Fibroblast of lung (primary cell): ENCODE measurements at regions not wholly inside any gene's neighbourhood (a gene's known extent, or its start where the extent isn't known, plus 50 kb on each side); places are given as distances from the start of the nearest gene placed in this dataset.

ENCODE experiments used
- DNase-seq, 2 donors: peaks; one replicate each; pipeline versions ENCODE4 v3.0.0 to v3.0.0-alpha.2; 2010; ENCODE audit warnings: low read depth in 2 of 2
- H2AFZ ChIP-seq: 2 replicates; pipeline ENCODE4 v1.5.1; 2012; ENCODE audit warnings: low read length, control low read depth, inconsistent platforms
- H3K27ac ChIP-seq: 2 replicates; pipeline ENCODE4 v1.5.1; 2011; ENCODE audit warnings: low read length, control low read depth; ENCODE audit not compliant: insufficient read depth
- H3K27me3 ChIP-seq: 2 replicates; pipeline ENCODE4 v1.5.1; 2011; ENCODE audit warnings: mild to moderate bottlenecking, low read length; ENCODE audit not compliant: control insufficient read depth, insufficient read depth
- H3K36me3 ChIP-seq: 2 replicates; pipeline ENCODE4 v1.5.1; 2011; ENCODE audit warnings: low read length; ENCODE audit not compliant: control insufficient read depth, insufficient read depth
- H3K4me1 ChIP-seq: 2 replicates; pipeline ENCODE4 v1.5.1; 2011; ENCODE audit warnings: low read length; ENCODE audit not compliant: control insufficient read depth, insufficient read depth; ENCODE audit errors: extremely low read depth
- H3K4me2 ChIP-seq: 2 replicates; pipeline ENCODE4 v1.5.1; 2011; ENCODE audit warnings: low read length, control low read depth; ENCODE audit not compliant: insufficient read depth; ENCODE audit errors: extremely low read depth
- H3K4me3 ChIP-seq, 4 experiments: fragments of 200-600 bp in 1 of 4; sonication (generic) in 1 of 4; replicated peaks in 1 of 4; 2 replicates each; pipeline ENCODE4 v1.5.1; 2011 to 2016; ENCODE audit warnings: low read length in 4 of 4, low read depth in 3 of 4, mild to moderate bottlenecking in 3 of 4, control low read depth in 2 of 4, inconsistent platforms in 1 of 4, mixed read lengths in 1 of 4; ENCODE audit not compliant: insufficient read depth in 1 of 4; ENCODE audit errors: control extremely low read depth in 1 of 4
- H3K79me2 ChIP-seq: 2 replicates; pipeline ENCODE4 v1.5.1; 2012; ENCODE audit warnings: mild to moderate bottlenecking, low read length, inconsistent platforms; ENCODE audit not compliant: control insufficient read depth, insufficient read depth
- H3K9ac ChIP-seq: 2 replicates; pipeline ENCODE4 v1.5.1; 2011; ENCODE audit warnings: mild to moderate bottlenecking, low read length, control low read depth; ENCODE audit not compliant: insufficient read depth
- H3K9me3 ChIP-seq: 2 replicates; pipeline ENCODE4 v1.5.1; 2012; ENCODE audit warnings: low read depth, low read length; ENCODE audit not compliant: control insufficient read depth, insufficient read depth
- H4K20me1 ChIP-seq: 2 replicates; pipeline ENCODE4 v1.5.1; 2011; ENCODE audit warnings: low read length; ENCODE audit not compliant: control insufficient read depth, insufficient read depth; ENCODE audit errors: extremely low read depth
- EZH2 ChIP-seq: IDR thresholded peaks from 2 replicates; pipeline ENCODE4 v1.5.1; 2012; ENCODE audit warnings: low read length, control low read depth, mild to moderate bottlenecking; ENCODE audit errors: missing control alignments
- TF ChIP-seq, protein P1 (sequence below), 2 donors: IDR thresholded peaks in 1 of 2; conservative IDR thresholded peaks in 1 of 2; 1 replicate in 1 of 2; 2 replicates in 1 of 2; pipeline ENCODE4 v1.5.1; 2011 to 2012; ENCODE audit warnings: low read length in 2 of 2, control low read depth in 1 of 2, inconsistent platforms in 1 of 2, low read depth in 1 of 2, mild to moderate bottlenecking in 1 of 2

DNA sequence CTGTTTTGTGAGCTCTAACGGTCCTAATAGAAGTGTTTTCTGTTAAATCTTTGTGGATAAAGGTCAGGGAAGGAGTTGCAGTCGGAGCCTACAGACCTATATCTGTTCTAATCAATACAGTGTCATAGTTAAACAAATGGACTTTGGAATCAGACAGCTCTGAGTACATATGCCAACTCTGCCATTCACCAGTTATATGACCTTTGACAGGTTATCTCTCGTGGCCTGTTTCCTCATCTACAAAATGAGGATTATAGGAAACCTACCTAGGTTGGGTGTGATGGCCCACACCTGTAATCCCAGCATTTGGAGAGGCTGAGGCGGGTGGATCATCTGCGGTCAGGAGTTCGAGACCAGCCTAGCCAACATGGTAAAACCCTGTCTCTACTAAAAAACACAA, 89.7 kb downstream of the MID1IP1 start:
- Histone ChIP-seq H3K4me1 (no peaks in the 10 kb centered on the region), H3K36me3 (no peaks in the 10 kb centered on the region), H3K4me3 (no peak overlapping the region), H2AFZ (no peak overlapping the region), H4K20me1 (no peaks in the 10 kb centered on the region), H3K4me2 (no peak overlapping the region), H3K27me3 (no peaks in the 10 kb centered on the region), H3K9ac (no peak overlapping the region), H3K79me2 (no peaks in the 10 kb centered on the region), H3K27ac (no peak overlapping the region), H3K9me3 (no peaks in the 10 kb centered on the region)
- no peak for TF ChIP-seq EZH2
- TF ChIP-seq, protein P1, sequence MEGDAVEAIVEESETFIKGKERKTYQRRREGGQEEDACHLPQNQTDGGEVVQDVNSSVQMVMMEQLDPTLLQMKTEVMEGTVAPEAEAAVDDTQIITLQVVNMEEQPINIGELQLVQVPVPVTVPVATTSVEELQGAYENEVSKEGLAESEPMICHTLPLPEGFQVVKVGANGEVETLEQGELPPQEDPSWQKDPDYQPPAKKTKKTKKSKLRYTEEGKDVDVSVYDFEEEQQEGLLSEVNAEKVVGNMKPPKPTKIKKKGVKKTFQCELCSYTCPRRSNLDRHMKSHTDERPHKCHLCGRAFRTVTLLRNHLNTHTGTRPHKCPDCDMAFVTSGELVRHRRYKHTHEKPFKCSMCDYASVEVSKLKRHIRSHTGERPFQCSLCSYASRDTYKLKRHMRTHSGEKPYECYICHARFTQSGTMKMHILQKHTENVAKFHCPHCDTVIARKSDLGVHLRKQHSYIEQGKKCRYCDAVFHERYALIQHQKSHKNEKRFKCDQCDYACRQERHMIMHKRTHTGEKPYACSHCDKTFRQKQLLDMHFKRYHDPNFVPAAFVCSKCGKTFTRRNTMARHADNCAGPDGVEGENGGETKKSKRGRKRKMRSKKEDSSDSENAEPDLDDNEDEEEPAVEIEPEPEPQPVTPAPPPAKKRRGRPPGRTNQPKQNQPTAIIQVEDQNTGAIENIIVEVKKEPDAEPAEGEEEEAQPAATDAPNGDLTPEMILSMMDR (conservative IDR thresholded peaks at IDR 0.05 in 1 of 2, IDR thresholded peaks at IDR 0.05 in 1 of 2; ENCODE audit: low read depth in 1 of 2, low read length in 2 of 2) = no peak
- no peak for DNase-seq

DNA sequence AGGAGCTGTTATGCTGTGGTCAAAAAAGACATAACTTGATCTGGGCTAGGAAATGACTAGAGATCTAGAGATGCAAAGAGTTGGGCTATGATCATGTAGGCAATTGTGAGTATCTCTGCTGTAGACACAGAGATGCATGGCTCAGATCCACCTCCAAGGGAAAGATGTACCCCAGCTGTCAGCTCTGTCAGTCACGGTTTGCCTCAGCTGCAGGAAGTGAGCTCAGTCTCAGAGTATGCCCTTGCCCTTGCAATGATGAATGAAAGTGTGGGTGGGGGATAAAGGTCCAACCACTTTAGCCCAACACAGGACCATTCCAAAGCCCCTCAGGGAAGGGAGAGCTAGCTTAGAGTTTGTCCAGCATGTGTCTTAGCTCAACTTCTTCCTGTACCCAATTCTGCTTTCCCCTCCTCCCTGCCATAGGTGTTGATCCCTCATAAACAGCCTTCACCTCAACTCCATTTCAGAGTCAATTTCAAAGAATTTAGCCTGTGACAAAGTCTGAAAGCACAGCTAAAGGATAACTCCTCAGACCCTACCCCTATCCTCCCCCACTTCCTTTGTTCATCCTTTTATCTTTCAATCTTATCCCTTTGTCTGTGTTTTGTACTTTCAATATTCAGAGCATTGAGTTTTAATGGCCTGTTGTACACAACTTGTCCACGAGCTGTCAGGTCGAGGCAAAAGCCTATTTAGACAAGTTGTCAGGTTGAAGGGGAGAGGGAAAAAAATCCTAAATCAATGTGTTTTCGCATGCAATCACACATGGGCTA, 90.6 kb downstream of the MID1IP1 start:
- H3K4me2 ChIP-seq = peak overlapping the region; percentile 37
- no peaks in the 10 kb centered on the region for H3K27me3 ChIP-seq
- H3K4me1 ChIP-seq = no peaks in the 10 kb centered on the region
- H3K9me3 ChIP-seq = no peaks in the 10 kb centered on the region
- no peak overlapping the region for H3K4me3 ChIP-seq
- no peaks in the 10 kb centered on the region for H4K20me1 ChIP-seq
- peak overlapping the region; percentile 8 for H3K27ac ChIP-seq
- H3K79me2 ChIP-seq = no peaks in the 10 kb centered on the region
- no peak overlapping the region for H3K9ac ChIP-seq
- no peak for TF ChIP-seq EZH2
- TF ChIP-seq, protein P1 (conservative IDR thresholded peaks at IDR 0.05 in 1 of 2, IDR thresholded peaks at IDR 0.05 in 1 of 2; ENCODE audit: low read depth in 1 of 2, low read length in 2 of 2) = no peak
- H3K36me3 ChIP-seq = no peaks in the 10 kb centered on the region
- peak overlapping the region; percentile 8 for H2AFZ ChIP-seq
- DNase-seq = peak; percentile 18 to 51

DNA sequence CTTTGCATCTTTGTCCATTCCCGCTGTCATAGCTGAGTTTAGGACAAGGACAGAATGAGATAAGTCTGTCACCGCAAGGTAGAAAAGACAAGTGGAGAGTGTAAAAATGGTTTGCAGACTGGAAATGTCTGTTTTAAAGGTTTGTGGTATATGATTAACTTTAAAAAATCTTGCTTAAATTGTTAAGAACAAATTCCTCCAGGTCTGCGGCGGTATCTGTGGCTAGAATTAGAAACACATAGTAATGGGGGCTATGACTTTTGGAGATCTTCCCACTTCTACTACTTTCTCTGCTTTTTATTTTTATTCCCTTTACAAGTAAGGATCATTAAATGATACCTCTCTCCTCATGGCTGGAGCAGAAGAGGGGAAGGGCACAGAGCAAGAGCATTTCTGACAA, 92.2 kb downstream of the MID1IP1 start:
- H3K4me1 ChIP-seq = no peaks in the 10 kb centered on the region
- no peak for TF ChIP-seq EZH2
- TF ChIP-seq, protein P1 (conservative IDR thresholded peaks at IDR 0.05 in 1 of 2, IDR thresholded peaks at IDR 0.05 in 1 of 2; ENCODE audit: low read depth in 1 of 2, low read length in 2 of 2) = no peak
- H3K4me2 ChIP-seq = no peak overlapping the region
- no peak overlapping the region for H3K27ac ChIP-seq
- H3K79me2 ChIP-seq = no peaks in the 10 kb centered on the region
- no peaks in the 10 kb centered on the region for H3K9me3 ChIP-seq
- H3K27me3 ChIP-seq = no peaks in the 10 kb centered on the region
- H3K4me3 ChIP-seq = no peak overlapping the region
- H3K36me3 ChIP-seq = no peaks in the 10 kb centered on the region
- H4K20me1 ChIP-seq = no peaks in the 10 kb centered on the region
- peak in 1 of 2 donors; percentile 69 for DNase-seq
- H2AFZ ChIP-seq = no peak overlapping the region
- H3K9ac ChIP-seq = no peak overlapping the region
